ENCODE measurements at regions not wholly inside any gene's neighbourhood (a gene's known extent, or its start where the extent isn't known, plus 50 kb on each side); places are given as distances from the start of the nearest gene placed in this dataset.
"Not testable (repeated sequence)": the region's sequence is repeated elsewhere in the genome, so short reads cannot be mapped to it uniquely, and the experiment has no call there.

GRCh38 chr10:9851808-9852207 is 1165.9 kb upstream of the CELF2 start:
- DNase-seq (ENCODE audit: low spot score) (no peak), ATAC-seq (ENCODE audit: low read depth) (no peak)
- peaks cover 12% of the 10 kb centered on the region for H3K9me3 ChIP-seq (ENCODE audit: severe bottlenecking)
- no peaks in the 10 kb centered on the region for H3K27me3 ChIP-seq (ENCODE audit: insufficient read depth, poor library complexity, severe bottlenecking)
- peaks cover 16% of the 10 kb centered on the region for H3K4me1 ChIP-seq (ENCODE audit: insufficient read depth, poor library complexity, severe bottlenecking)
- TF ChIP-seq CTCF (IDR thresholded peaks at IDR 0.05; ENCODE audit: poor library complexity, severe bottlenecking) = no peak
- H3K36me3 ChIP-seq (ENCODE audit: low read depth) = no peaks in the 10 kb centered on the region
- H3K4me3 ChIP-seq (ENCODE audit: severe bottlenecking) = no peak overlapping the region
- H3K27ac ChIP-seq (ENCODE audit: poor library complexity, severe bottlenecking) = no peak overlapping the region

DNA sequence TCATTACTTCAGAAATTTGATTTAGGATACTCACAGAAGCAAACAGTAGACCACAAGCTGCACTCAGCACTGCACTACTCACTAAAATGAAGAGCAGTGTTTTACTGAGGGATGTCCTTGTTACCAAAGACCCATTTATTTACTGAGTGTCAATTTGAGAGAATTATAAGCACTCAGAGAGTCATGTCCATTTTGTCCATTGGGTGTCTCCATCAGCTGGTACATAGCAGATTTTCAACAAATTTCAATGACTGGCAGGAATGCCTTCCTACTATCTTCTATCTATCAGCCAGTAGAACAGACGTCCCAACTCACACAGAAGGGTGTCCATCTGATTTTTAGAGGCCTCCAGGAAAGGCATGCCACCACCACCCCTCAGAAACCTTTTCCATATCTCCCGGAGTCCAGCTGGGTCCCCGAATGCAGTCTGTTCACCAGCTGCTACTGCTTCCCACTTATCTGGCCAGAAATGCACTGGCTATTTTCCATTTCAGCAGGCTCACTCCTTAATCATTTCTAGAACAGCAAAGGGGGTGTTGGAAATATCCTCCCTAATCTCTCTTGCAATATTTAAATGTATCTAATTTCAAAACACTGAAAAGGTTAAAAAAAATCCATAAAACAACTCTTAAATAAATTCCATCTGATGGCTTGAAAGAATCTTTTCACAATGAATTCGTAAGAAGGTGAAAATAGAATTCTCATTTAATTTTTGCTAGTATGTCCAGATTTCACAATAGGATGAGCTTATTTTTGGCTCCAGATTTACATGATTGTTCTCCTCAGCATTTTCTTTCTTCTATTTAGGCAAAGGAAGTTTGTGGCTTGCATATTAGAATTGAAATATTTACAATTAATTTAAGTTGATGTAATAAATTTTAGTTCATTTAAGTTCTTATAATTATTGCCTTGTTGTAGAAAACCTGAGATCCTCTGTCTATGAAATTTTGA is 1164.0 kb upstream of the CELF2 start:
- Histone ChIP-seq H3K36me3 (ENCODE audit: low read depth) (no peaks in the 10 kb centered on the region), H3K27me3 (ENCODE audit: insufficient read depth, poor library complexity, severe bottlenecking) (no peaks in the 10 kb centered on the region), H3K9me3 (ENCODE audit: severe bottlenecking) (peaks cover 12% of the 10 kb centered on the region), H3K4me1 (ENCODE audit: insufficient read depth, poor library complexity, severe bottlenecking) (peaks cover 3% of the 10 kb centered on the region), H3K27ac (ENCODE audit: poor library complexity, severe bottlenecking) (no peak overlapping the region), H3K4me3 (ENCODE audit: severe bottlenecking) (no peak overlapping the region)
- TF ChIP-seq CTCF (IDR thresholded peaks at IDR 0.05; ENCODE audit: poor library complexity, severe bottlenecking) = no peak
- no peak for ATAC-seq (ENCODE audit: low read depth)
- DNase-seq (ENCODE audit: low spot score) = no peak

- not testable (repeated sequence) for H3K27me3 ChIP-seq (ENCODE audit: insufficient read depth, poor library complexity, severe bottlenecking); H3K4me3 ChIP-seq (ENCODE audit: severe bottlenecking); H3K36me3 ChIP-seq (ENCODE audit: low read depth); H3K27ac ChIP-seq (ENCODE audit: poor library complexity, severe bottlenecking); H3K4me1 ChIP-seq (ENCODE audit: insufficient read depth, poor library complexity, severe bottlenecking); ATAC-seq (ENCODE audit: low read depth); DNase-seq (ENCODE audit: low spot score)
- H3K9me3 ChIP-seq (ENCODE audit: severe bottlenecking) = peaks cover 12% of the 10 kb centered on the region
Measured at GRCh38 chr10:9855451-9855850, 1162.2 kb upstream of the CELF2 start.

DNA sequence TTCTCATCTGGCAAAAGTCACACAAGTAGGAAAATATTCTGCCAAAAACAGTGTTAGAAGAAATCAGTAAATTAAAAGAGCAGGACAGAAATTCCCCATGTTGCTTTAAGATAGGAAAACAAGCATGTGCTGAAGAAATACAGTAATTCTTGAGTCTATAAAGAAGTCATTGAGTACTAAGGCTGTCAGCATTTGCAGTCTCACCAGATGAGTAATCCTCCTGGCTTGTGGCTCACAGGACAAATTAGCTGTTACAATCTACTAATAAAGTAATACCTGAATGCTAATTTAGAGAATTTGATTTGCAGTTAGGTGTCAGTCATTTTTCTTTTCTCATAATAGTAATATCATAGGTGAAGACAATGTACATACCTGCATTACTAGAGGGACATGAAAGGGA is 1158.9 kb upstream of the CELF2 start:
- ATAC-seq (ENCODE audit: low read depth) = no peak
- Histone ChIP-seq H3K4me3 (ENCODE audit: severe bottlenecking) (no peak overlapping the region), H3K27me3 (ENCODE audit: insufficient read depth, poor library complexity, severe bottlenecking) (no peaks in the 10 kb centered on the region), H3K27ac (ENCODE audit: poor library complexity, severe bottlenecking) (no peak overlapping the region), H3K9me3 (ENCODE audit: severe bottlenecking) (no peaks in the 10 kb centered on the region), H3K36me3 (ENCODE audit: low read depth) (no peaks in the 10 kb centered on the region), H3K4me1 (ENCODE audit: insufficient read depth, poor library complexity, severe bottlenecking) (no peaks in the 10 kb centered on the region)
- no peak for DNase-seq (ENCODE audit: low spot score)
- no peak for TF ChIP-seq CTCF (IDR thresholded peaks at IDR 0.05; ENCODE audit: poor library complexity, severe bottlenecking)

DNA sequence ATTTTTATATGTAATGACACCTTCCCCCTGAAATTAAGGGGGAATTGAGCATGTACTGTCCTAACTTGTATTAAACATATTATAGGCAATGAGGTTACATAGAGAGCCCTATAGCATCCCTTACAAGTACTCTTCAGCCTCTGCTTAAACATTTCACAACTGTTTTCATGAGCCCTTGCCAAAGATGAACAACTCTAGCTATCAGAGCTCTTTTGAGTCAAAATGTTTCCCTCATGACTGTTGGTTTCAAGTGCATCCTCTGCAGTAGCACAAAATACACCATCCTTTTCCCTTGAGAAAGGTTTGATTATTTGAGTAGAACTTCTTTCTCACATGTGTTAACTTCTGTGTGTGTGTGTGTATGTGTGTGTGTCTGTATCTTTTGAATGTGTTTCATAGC is 1157.6 kb upstream of the CELF2 start:
- Histone ChIP-seq H3K27ac (ENCODE audit: poor library complexity, severe bottlenecking) (no peak overlapping the region), H3K4me1 (ENCODE audit: insufficient read depth, poor library complexity, severe bottlenecking) (no peaks in the 10 kb centered on the region), H3K9me3 (ENCODE audit: severe bottlenecking) (no peaks in the 10 kb centered on the region), H3K36me3 (ENCODE audit: low read depth) (no peaks in the 10 kb centered on the region), H3K4me3 (ENCODE audit: severe bottlenecking) (no peak overlapping the region), H3K27me3 (ENCODE audit: insufficient read depth, poor library complexity, severe bottlenecking) (no peaks in the 10 kb centered on the region)
- ATAC-seq (ENCODE audit: low read depth) (no peak), DNase-seq (ENCODE audit: low spot score) (no peak)
- no peak for TF ChIP-seq CTCF (IDR thresholded peaks at IDR 0.05; ENCODE audit: poor library complexity, severe bottlenecking)

Data from RWPE2 (cell line).